Smooth muscle cell (in vitro differentiated cells): ENCODE measurements at regions not wholly inside any gene's neighbourhood (a gene's known extent, or its start where the extent isn't known, plus 50 kb on each side); places are given as distances from the start of the nearest gene placed in this dataset.

Experiments used
- DNase-seq: peaks from one replicate; lab custom pipeline; 2025; ENCODE audit not compliant: unreplicated experiment; lab: John Stamatoyannopoulos, UW
- H2AFZ ChIP-seq: fragments of 200-600 bp; sonication (generic); 2 replicates; pipeline ENCODE4 v1.6.0; 2016; ENCODE audit warnings: antibody characterized with exemption, low read depth, mild to moderate bottlenecking
- H3F3A ChIP-seq: fragments of 200-600 bp; sonication (generic); 2 replicates; pipeline ENCODE4 v1.6.0; 2017; ENCODE audit warnings: antibody characterized with exemption, low read depth
- H3K27ac ChIP-seq: fragments of 200-600 bp; sonication (generic); 2 replicates; pipeline ENCODE4 v1.5.1; 2016; ENCODE audit warnings: low read depth, mild to moderate bottlenecking
- H3K27me3 ChIP-seq: fragments of 200-600 bp; sonication (generic); 2 replicates; pipeline ENCODE4 v1.6.1; 2016; ENCODE audit warnings: low read depth, mild to moderate bottlenecking
- H3K36me3 ChIP-seq: fragments of 200-600 bp; sonication (generic); 2 replicates; pipeline ENCODE4 v1.5.1; 2016; ENCODE audit warnings: low read depth
- H3K4me1 ChIP-seq: fragments of 200-600 bp; sonication (generic); 2 replicates; pipeline ENCODE4 v1.5.1; 2016; ENCODE audit warnings: low read depth
- H3K4me2 ChIP-seq: fragments of 200-600 bp; sonication (generic); 2 replicates; pipeline ENCODE4 v1.6.0; 2016; ENCODE audit warnings: mild to moderate bottlenecking
- H3K4me3 ChIP-seq: fragments of 200-600 bp; sonication (generic); 2 replicates; pipeline ENCODE4 v1.5.1; 2016; ENCODE audit warnings: mild to moderate bottlenecking
- H3K79me2 ChIP-seq: fragments of 200-600 bp; sonication (generic); 2 replicates; pipeline ENCODE4 v1.6.0; 2016; ENCODE audit warnings: low read depth, mild to moderate bottlenecking
- H3K9ac ChIP-seq: fragments of 200-600 bp; sonication (generic); 2 replicates; pipeline ENCODE4 v1.6.0; 2016; ENCODE audit warnings: low read depth
- H3K9me3 ChIP-seq: fragments of 200-600 bp; sonication (generic); replicated peaks from 2 replicates; pipeline ENCODE4 v1.5.1; 2016; ENCODE audit warnings: low read depth
- H4K20me1 ChIP-seq: fragments of 200-600 bp; sonication (generic); 2 replicates; pipeline ENCODE4 v1.6.0; 2016; ENCODE audit warnings: low read depth
- CTCF ChIP-seq: fragments of 200-600 bp; sonication (generic); IDR thresholded peaks from 2 replicates; pipeline ENCODE4 v1.5.1; 2017; ENCODE audit warnings: borderline replicate concordance, mild to moderate bottlenecking, antibody characterized with exemption; ENCODE audit not compliant: insufficient read depth, poor library complexity, severe bottlenecking
- WGBS: methylation state at CpG from one replicate; pipeline ENCODE4 v1.1.7; 2016; ENCODE audit warnings: low lambda C conversion rate; 5-methylcytosine and 5-hydroxymethylcytosine counted together

GRCh38 chr12:43158126-43158525 lies 393.9 kb downstream of the ADAMTS20 start:
- H3K9me3 ChIP-seq = no peaks in the 10 kb centered on the region
- no peaks in the 10 kb centered on the region for H3K36me3 ChIP-seq
- no peaks in the 10 kb centered on the region for H3K79me2 ChIP-seq
- DNase-seq = no peak
- no peak for TF ChIP-seq CTCF
- H3K9ac ChIP-seq = no peak overlapping the region
- H3F3A ChIP-seq = peaks cover 4% of the 10 kb centered on the region
- H3K4me2 ChIP-seq = no peak overlapping the region
- H3K4me3 ChIP-seq = no peak overlapping the region
- H4K20me1 ChIP-seq = no peaks in the 10 kb centered on the region
- no peaks in the 10 kb centered on the region for H3K4me1 ChIP-seq
- H3K27ac ChIP-seq = no peak overlapping the region
- no peak overlapping the region for H2AFZ ChIP-seq
- WGBS = 96% methylated on average over 1 of the region's 1 CpG
- H3K27me3 ChIP-seq = no peaks in the 10 kb centered on the region

- H3K9me3 ChIP-seq = no peaks in the 10 kb centered on the region
- peak overlapping the region; percentile 32 for H2AFZ ChIP-seq
- H3K4me1 ChIP-seq = peaks cover 11% of the 10 kb centered on the region
- TF ChIP-seq CTCF = no peak
- peak overlapping the region; percentile 8 for H3K27ac ChIP-seq
- no peaks in the 10 kb centered on the region for H3K36me3 ChIP-seq
- H3K27me3 ChIP-seq = no peaks in the 10 kb centered on the region
- 51% methylated on average over 2 of the region's 2 CpGs for WGBS
- H3F3A ChIP-seq = peaks cover 4% of the 10 kb centered on the region
- H3K9ac ChIP-seq = no peak overlapping the region
- H3K4me3 ChIP-seq = no peak overlapping the region
- H4K20me1 ChIP-seq = no peaks in the 10 kb centered on the region
- no peak for DNase-seq
- peaks cover under 1% of the 10 kb centered on the region for H3K79me2 ChIP-seq
- H3K4me2 ChIP-seq = peak overlapping the region; percentile 2
Measured at GRCh38 chr12:43155376-43155775, 396.6 kb downstream of the ADAMTS20 start.

- Histone ChIP-seq H3K9me3 (no peaks in the 10 kb centered on the region), H3K79me2 (peaks cover 6% of the 10 kb centered on the region), H3K9ac (no peak overlapping the region), H3K4me3 (no peak overlapping the region), H4K20me1 (no peaks in the 10 kb centered on the region), H3K27me3 (no peaks in the 10 kb centered on the region), H3K4me1 (peaks cover 11% of the 10 kb centered on the region), H2AFZ (no peak overlapping the region), H3K36me3 (no peaks in the 10 kb centered on the region), H3K27ac (no peak overlapping the region), H3K4me2 (no peak overlapping the region), H3F3A (peaks cover 4% of the 10 kb centered on the region)
- TF ChIP-seq CTCF = no peak
- 79% methylated on average over 5 of the region's 5 CpGs for WGBS
- DNase-seq = no peak
Measured at GRCh38 chr12:43154498-43155045, 397.4 kb downstream of the ADAMTS20 start.

GRCh38 chr12:43151441-43151981 lies 400.5 kb downstream of the ADAMTS20 start:
- peak overlapping the region; percentile 82 for H3K27ac ChIP-seq
- no peaks in the 10 kb centered on the region for H3K36me3 ChIP-seq
- H3K79me2 ChIP-seq = peaks cover 10% of the 10 kb centered on the region
- WGBS = 41% methylated on average over 4 of the region's 4 CpGs
- no peaks in the 10 kb centered on the region for H3K27me3 ChIP-seq
- no peak for TF ChIP-seq CTCF
- no peak overlapping the region for H3K4me3 ChIP-seq
- H3F3A ChIP-seq = peaks cover 4% of the 10 kb centered on the region
- DNase-seq = no peak
- peak overlapping the region; percentile 65 for H2AFZ ChIP-seq
- H3K9me3 ChIP-seq = no peaks in the 10 kb centered on the region
- no peaks in the 10 kb centered on the region for H4K20me1 ChIP-seq
- peaks cover 25% of the 10 kb centered on the region for H3K4me1 ChIP-seq
- H3K9ac ChIP-seq = no peak overlapping the region
- peak overlapping the region; percentile 45 for H3K4me2 ChIP-seq
